Mesodermal cell (in vitro differentiated cells): ENCODE measurements at regions not wholly inside any gene's neighbourhood (a gene's known extent, or its start where the extent isn't known, plus 50 kb on each side); places are given as distances from the start of the nearest gene placed in this dataset.
"Not testable (repeated sequence)": the region's sequence is repeated elsewhere in the genome, so short reads cannot be mapped to it uniquely, and the experiment has no call there.

Experiments used
- H3K27ac ChIP-seq: 2 replicates; pipeline ENCODE4 v1.7.0; 2013; ENCODE audit warnings: mild to moderate bottlenecking, low read depth, low read length, moderate library complexity; ENCODE audit not compliant: severe bottlenecking
- H3K36me3 ChIP-seq: 2 replicates; pipeline ENCODE4 v1.7.1; 2013; ENCODE audit warnings: mild to moderate bottlenecking, low read length, moderate library complexity; ENCODE audit not compliant: control insufficient read depth, insufficient read depth
- H3K4me1 ChIP-seq: one replicate; pipeline ENCODE4 v1.7.1; 2013; ENCODE audit warnings: mild to moderate bottlenecking, low read length; ENCODE audit not compliant: insufficient read depth, control insufficient read depth, poor library complexity, severe bottlenecking
- H3K4me3 ChIP-seq: 2 replicates; pipeline ENCODE4 v1.7.0; 2013; ENCODE audit warnings: low read length, control low read depth, mild to moderate bottlenecking; ENCODE audit not compliant: insufficient read depth, poor library complexity, severe bottlenecking; ENCODE audit errors: extremely low read depth
- H3K9me3 ChIP-seq: 2 replicates; pipeline ENCODE4 v1.7.1; 2013; ENCODE audit warnings: mild to moderate bottlenecking, low read length, moderate library complexity; ENCODE audit not compliant: control insufficient read depth
- WGBS, 2 experiments: methylation state at CpG; one replicate each; pipeline ENCODE4 v1.1.5; 2013; ENCODE audit warnings: missing lambda C conversion rate in 2 of 2; ENCODE audit not compliant: insufficient coverage in 2 of 2; 5-methylcytosine and 5-hydroxymethylcytosine counted together

DNA sequence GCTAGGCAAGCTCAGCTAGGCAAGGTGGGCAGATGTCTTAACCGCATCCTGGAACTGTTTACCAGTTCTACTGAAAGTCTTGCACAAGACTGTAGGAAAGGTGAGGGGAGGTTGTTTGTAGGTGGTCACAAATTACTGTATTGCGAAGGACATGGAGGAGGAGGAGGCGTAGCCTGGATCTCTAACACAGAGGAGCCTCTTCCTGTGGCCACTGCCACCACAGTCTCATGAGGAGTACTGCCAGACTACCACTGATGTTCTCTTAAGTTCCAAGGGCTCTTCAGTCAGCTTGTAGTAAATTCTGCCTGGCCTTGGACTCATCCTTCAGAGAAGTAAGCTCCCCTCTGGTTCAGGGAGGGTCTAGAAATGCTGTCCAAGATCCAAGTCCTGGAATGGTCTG lies 258.6 kb downstream of the FAT4 start:
- WGBS, 2 experiments, result 93 to 100% methylated on average over 3 of the region's 3 CpGs
- H3K9me3 ChIP-seq, result no peaks in the 10 kb centered on the region
- H3K4me3 ChIP-seq, result no peak overlapping the region
- no peak overlapping the region for H3K27ac ChIP-seq
- H3K36me3 ChIP-seq, result no peaks in the 10 kb centered on the region
- H3K4me1 ChIP-seq, result no peaks in the 10 kb centered on the region

GRCh38 chr4:125573786-125574185 lies 259.0 kb downstream of the FAT4 start:
- 100% methylated on average over 1 of the region's 1 CpG; no CpG with 5 or more reads in 1 of the 2 experiments for WGBS, 2 experiments
- no peak overlapping the region for H3K27ac ChIP-seq

GRCh38 chr4:125582302-125582701 lies 267.5 kb downstream of the FAT4 start:
- Histone ChIP-seq H3K36me3 (no peaks in the 10 kb centered on the region), H3K9me3 (no peaks in the 10 kb centered on the region), H3K4me3 (no peak overlapping the region), H3K27ac (no peak overlapping the region), H3K4me1 (no peaks in the 10 kb centered on the region)
- WGBS, 2 experiments, result 100% methylated on average over 1 of the region's 1 CpG; no CpG with 5 or more reads in 1 of the 2 experiments

More at GRCh38 chr4:125573786-125574185, 259.0 kb downstream of the FAT4 start:
- H3K4me3 ChIP-seq, result no peak overlapping the region
- no peaks in the 10 kb centered on the region for H3K9me3 ChIP-seq
- no peaks in the 10 kb centered on the region for H3K36me3 ChIP-seq
- no peaks in the 10 kb centered on the region for H3K4me1 ChIP-seq

DNA sequence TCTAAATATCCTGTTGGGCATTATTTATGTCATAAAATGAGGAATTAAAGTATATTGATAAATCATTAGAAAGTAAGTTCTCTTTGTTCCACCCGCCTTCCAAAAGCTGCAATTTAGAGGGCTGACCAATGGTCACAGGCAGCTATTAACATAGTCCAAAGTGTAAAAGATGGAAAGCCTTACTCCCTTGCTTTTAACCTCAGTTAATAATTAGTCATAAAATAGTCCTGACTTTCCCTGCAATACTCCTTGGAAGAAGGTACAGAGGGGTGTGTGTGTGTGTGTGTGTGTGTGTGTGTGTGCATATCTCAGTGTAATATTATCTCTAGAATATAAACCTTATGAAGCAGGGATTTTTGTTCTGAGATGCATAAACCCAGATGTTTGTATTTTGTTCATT lies 275.4 kb downstream of the FAT4 start:
- Histone ChIP-seq H3K36me3 (no peaks in the 10 kb centered on the region), H3K9me3 (no peaks in the 10 kb centered on the region), H3K27ac (no peak overlapping the region), H3K4me3 (no peak overlapping the region), H3K4me1 (no peaks in the 10 kb centered on the region)
- no CpG with 5 or more reads among the region's 1 CpG for WGBS, 2 experiments

- no peaks in the 10 kb centered on the region for H3K9me3 ChIP-seq
- WGBS, 2 experiments, result 92 to 93% methylated on average over 5 to 7 of the region's 8 CpGs
Observed at GRCh38 chr4:125591290-125591689, 276.5 kb downstream of the FAT4 start.

GRCh38 chr4:125594056-125594602 lies 279.4 kb downstream of the FAT4 start:
- Histone ChIP-seq H3K36me3 (no peaks in the 10 kb centered on the region), H3K4me1 (no peaks in the 10 kb centered on the region), H3K27ac (no peak overlapping the region), H3K4me3 (no peak overlapping the region), H3K9me3 (no peaks in the 10 kb centered on the region)
- WGBS, 2 experiments, result 75 to 90% methylated on average over 1 to 2 of the region's 4 CpGs

More at GRCh38 chr4:125591290-125591689, 276.5 kb downstream of the FAT4 start:
- Histone ChIP-seq H3K36me3 (no peaks in the 10 kb centered on the region), H3K4me3 (no peak overlapping the region), H3K4me1 (no peaks in the 10 kb centered on the region), H3K27ac (no peak overlapping the region)

DNA sequence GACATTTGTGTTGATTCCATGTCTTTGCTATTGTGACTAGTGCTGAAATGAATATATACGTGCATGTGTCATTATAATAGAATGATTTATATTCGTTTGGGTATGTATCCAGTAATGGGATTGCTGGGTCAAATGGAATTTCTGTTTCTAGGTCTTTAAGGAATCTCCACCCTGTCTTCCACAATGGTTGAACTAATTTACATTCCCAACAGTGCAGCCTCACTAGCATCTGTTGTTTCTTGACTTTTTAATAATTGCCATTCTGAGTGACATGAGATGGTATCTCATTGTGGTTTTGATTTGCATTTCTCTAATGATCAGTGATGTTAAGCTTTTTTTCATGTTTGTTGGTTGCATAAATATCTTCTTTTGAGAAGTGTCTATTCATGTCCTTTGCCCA lies 291.2 kb downstream of the FAT4 start:
- H3K27ac ChIP-seq, H3K36me3 ChIP-seq, H3K4me3 ChIP-seq, H3K9me3 ChIP-seq, H3K4me1 ChIP-seq: not testable (repeated sequence)
- 82 to 100% methylated on average over 1 to 2 of the region's 2 CpGs for WGBS, 2 experiments

DNA sequence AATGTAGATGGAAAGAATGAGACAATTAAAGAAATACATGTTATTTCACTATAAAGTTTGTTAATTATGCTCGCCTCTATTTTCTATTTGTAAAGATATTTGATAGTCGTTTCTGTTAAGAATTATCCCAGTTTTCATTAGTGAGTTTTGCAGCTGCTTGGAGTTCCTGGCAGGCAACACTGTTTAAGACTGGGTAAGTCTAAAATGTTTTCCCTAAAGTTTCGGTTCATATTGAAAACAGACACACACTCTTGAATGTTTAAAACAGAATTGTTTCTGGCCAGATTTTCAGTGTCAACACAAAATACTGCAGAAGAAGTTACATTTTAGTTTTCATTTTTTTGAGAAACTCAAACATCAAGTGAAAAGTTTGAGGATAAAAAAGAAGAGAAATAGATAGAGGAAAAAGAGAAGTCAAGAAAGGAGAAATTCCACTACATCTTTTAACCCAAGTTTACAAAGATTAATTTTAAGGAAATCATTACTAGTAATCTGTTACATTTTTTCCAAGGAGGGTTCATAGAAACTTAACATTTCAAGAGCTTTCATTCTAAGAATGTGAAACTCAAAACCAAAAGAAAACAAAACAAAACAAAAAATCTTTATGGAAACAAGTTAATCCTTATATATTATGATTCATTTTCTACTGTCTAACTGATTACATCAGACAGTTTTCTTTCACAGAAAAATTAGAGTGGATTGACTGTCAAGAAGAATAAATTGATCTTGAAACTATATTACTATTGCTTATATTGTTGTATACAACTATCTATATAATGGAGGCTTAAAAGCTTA lies 305.5 kb downstream of the FAT4 start:
- Histone ChIP-seq H3K9me3 (no peaks in the 10 kb centered on the region), H3K4me1 (no peaks in the 10 kb centered on the region), H3K36me3 (no peaks in the 10 kb centered on the region), H3K4me3 (no peak overlapping the region), H3K27ac (no peak overlapping the region)
- WGBS, 2 experiments, result 100% methylated on average over 1 of the region's 3 CpGs; no CpG with 5 or more reads in 1 of the 2 experiments

DNA sequence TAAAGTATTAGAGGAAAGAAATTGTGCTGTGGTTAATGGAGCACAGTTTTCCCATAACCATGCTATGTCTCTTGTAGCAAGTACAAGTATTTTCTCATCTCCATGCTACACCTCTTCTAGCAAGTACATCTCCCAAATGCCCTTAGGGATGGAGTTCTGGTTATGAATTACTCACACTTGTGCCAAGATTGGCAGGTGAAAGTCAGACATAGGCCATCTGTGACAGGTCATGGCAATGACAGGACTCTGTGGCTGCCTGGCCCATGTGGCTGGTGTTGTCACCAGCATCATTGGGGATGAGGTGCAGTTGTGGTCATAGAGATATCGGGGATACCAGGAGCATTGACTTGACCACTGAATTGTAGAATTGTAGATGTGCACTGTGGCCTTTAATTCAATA lies 310.2 kb downstream of the FAT4 start:
- H3K36me3 ChIP-seq, result no peaks in the 10 kb centered on the region
- no peak overlapping the region for H3K4me3 ChIP-seq
- no peaks in the 10 kb centered on the region for H3K9me3 ChIP-seq
- 33 to 40% methylated on average over 1 of the region's 1 CpG for WGBS, 2 experiments
- H3K4me1 ChIP-seq, result no peaks in the 10 kb centered on the region
- H3K27ac ChIP-seq, result no peak overlapping the region

DNA sequence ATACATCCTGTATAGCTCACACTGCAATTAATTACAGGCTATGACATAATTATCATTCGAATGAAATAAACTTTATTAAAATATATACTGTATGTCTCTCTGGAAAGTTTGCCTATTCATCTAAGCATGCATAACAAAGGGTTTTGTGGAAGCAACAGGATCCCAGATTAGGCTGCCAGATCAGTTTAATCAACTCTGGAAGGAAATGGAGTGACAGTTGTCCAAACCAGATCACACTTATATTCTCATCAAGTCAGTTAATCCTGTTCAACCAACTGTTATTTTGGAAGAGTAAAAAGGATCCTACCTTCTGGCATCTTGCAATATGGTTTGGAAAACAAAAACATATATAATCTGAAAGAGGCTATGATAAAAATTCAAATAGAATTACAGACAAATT lies 312.2 kb downstream of the FAT4 start:
- no CpG with 5 or more reads among the region's 1 CpG for WGBS, 2 experiments
- Histone ChIP-seq H3K4me1 (no peaks in the 10 kb centered on the region), H3K4me3 (no peak overlapping the region), H3K9me3 (no peaks in the 10 kb centered on the region), H3K36me3 (no peaks in the 10 kb centered on the region), H3K27ac (no peak overlapping the region)

- H3K9me3 ChIP-seq, result no peaks in the 10 kb centered on the region
- WGBS, 2 experiments, result 14 to 16% methylated on average over 6 of the region's 6 CpGs
- no peaks in the 10 kb centered on the region for H3K36me3 ChIP-seq
- H3K4me3 ChIP-seq, result no peak overlapping the region
- H3K27ac ChIP-seq, result no peak overlapping the region
- peaks cover 3% of the 10 kb centered on the region for H3K4me1 ChIP-seq
Observed at GRCh38 chr4:125639182-125639621, 324.4 kb downstream of the FAT4 start.
